SK-N-SH (cell line): ENCODE measurements at regions not wholly inside any gene's neighbourhood (a gene's known extent, or its start where the extent isn't known, plus 50 kb on each side); places are given as distances from the start of the nearest gene placed in this dataset.

Source experiments
- CTCF ChIA-PET: fragments of 300-600, 350-600 bp; formaldehyde crosslinking; extraction: SDS; loops from one replicate; lab custom pipeline; 2021; lab: Yijun Ruan, JAX
- POLR2A ChIA-PET: fragments of 350-600 bp; sonication (Branson Sonifier 250); formaldehyde crosslinking; extraction: SDS; loops from one replicate; lab custom pipeline; 2020; ENCODE audit warnings: antibody characterized with exemption, inconsistent platforms; lab: Yijun Ruan, JAX
- DNase-seq: peaks from one replicate; pipeline ENCODE4 v3.0.0; 2012
- H2AFZ ChIP-seq: fragments of 200-600 bp; sonication (generic); 2 replicates; pipeline ENCODE4 v1.8.1; 2016; ENCODE audit warnings: antibody characterized with exemption, mild to moderate bottlenecking, low read depth
- H3F3A ChIP-seq: fragments of 200-600 bp; sonication (generic); replicated peaks from 2 replicates; pipeline ENCODE3; 2016; ENCODE audit warnings: antibody characterized with exemption, mild to moderate bottlenecking; ENCODE audit not compliant: insufficient read depth
- H3K27ac ChIP-seq, 2 experiments: fragments of 200-500 bp in 1 of 2; fragments of 200-600 bp in 1 of 2; sonication (Bioruptor generic) in 1 of 2; sonication (generic), shearing (Covaris generic) in 1 of 2; 2 replicates each; pipeline versions ENCODE4 v1.5.1 to v1.6.1; 2014 to 2016; ENCODE audit warnings: low read depth in 2 of 2, inconsistent platforms in 1 of 2, low read length in 1 of 2, mild to moderate bottlenecking in 1 of 2, mixed read lengths in 1 of 2
- H3K27me3 ChIP-seq: fragments of 200-600 bp; sonication (generic), shearing (Covaris generic); 2 replicates; pipeline ENCODE4 v1.6.1; 2016; ENCODE audit warnings: mixed run types; ENCODE audit not compliant: insufficient read depth
- H3K36me3 ChIP-seq, 2 experiments: fragments of 200-500 bp in 1 of 2; fragments of 200-600 bp in 1 of 2; sonication (Bioruptor generic) in 1 of 2; sonication (generic) in 1 of 2; replicated peaks in 1 of 2; 2 replicates each; pipeline versions ENCODE3 to v1.5.1; 2014 to 2016; ENCODE audit warnings: low read length in 1 of 2, mild to moderate bottlenecking in 1 of 2; ENCODE audit not compliant: insufficient read depth in 2 of 2, control insufficient read depth in 1 of 2
- H3K4me1 ChIP-seq, 2 experiments: fragments of 200-500 bp in 1 of 2; fragments of 200-600 bp in 1 of 2; sonication (Bioruptor generic) in 1 of 2; sonication (generic), shearing (Covaris generic) in 1 of 2; 2 replicates each; pipeline versions ENCODE4 v1.5.1 to v1.6.1; 2014 to 2016; ENCODE audit warnings: low read depth in 1 of 2, low read length in 1 of 2, mixed run types in 1 of 2; ENCODE audit not compliant: insufficient read depth in 2 of 2, control insufficient read depth in 1 of 2
- H3K4me2 ChIP-seq: fragments of 200-600 bp; sonication (generic), shearing (Covaris generic); 2 replicates; pipeline ENCODE4 v1.6.1; 2017; ENCODE audit warnings: mixed run types
- H3K4me3 ChIP-seq, 2 experiments: fragments of 200-500 bp in 1 of 2; fragments of 200-600 bp in 1 of 2; sonication (Bioruptor generic) in 1 of 2; sonication (generic), shearing (Covaris generic) in 1 of 2; 2 replicates each; pipeline versions ENCODE4 v1.5.1 to v1.8.1; 2014 to 2016; ENCODE audit warnings: low read depth in 2 of 2, inconsistent platforms in 1 of 2, low read length in 1 of 2, mild to moderate bottlenecking in 1 of 2, mixed read lengths in 1 of 2, moderate library complexity in 1 of 2
- H3K79me2 ChIP-seq: fragments of 200-600 bp; sonication (generic); 2 replicates; pipeline ENCODE4 v1.8.1; 2017; ENCODE audit warnings: mild to moderate bottlenecking; ENCODE audit not compliant: insufficient read depth
- H3K9ac ChIP-seq: fragments of 200-600 bp; sonication (generic); 2 replicates; pipeline ENCODE4 v1.6.1; 2017; ENCODE audit warnings: mixed run types
- H3K9me2 ChIP-seq: fragments of 200-600 bp; sonication (generic); 2 replicates; pipeline ENCODE4 v1.6.1; 2017; ENCODE audit warnings: mixed run types
- H3K9me3 ChIP-seq: fragments of 200-600 bp; sonication (generic); 2 replicates; pipeline ENCODE4 v1.6.1; 2017; ENCODE audit warnings: mixed run types, mild to moderate bottlenecking, moderate library complexity
- H4K20me1 ChIP-seq: fragments of 200-600 bp; sonication (generic); 2 replicates; pipeline ENCODE4 v1.6.1; 2017; ENCODE audit warnings: mild to moderate bottlenecking, mixed run types; ENCODE audit not compliant: insufficient read depth
- FOSL2 ChIP-seq: IDR thresholded peaks from 2 replicates; pipeline ENCODE4 v1.4.0; 2012; ENCODE audit warnings: low read depth, mild to moderate bottlenecking, moderate library complexity, borderline replicate concordance
- FOXJ3 ChIP-seq: sonication (generic); formaldehyde crosslinking; IDR thresholded peaks from 2 replicates; pipeline ENCODE4 v1.5.1; 2020; ENCODE audit warnings: mild to moderate bottlenecking, missing genetic modification reagents
- GABPA ChIP-seq: IDR thresholded peaks from 2 replicates; pipeline ENCODE4 v1.4.0; 2012; ENCODE audit warnings: low read depth, mild to moderate bottlenecking
- GATA2 ChIP-seq: sonication (generic); formaldehyde crosslinking; IDR thresholded peaks from 2 replicates; pipeline ENCODE4 v1.5.0; 2020; ENCODE audit warnings: mild to moderate bottlenecking, missing genetic modification reagents
- PBX3 ChIP-seq: IDR thresholded peaks from 2 replicates; pipeline ENCODE4; 2012
- REST ChIP-seq: IDR thresholded peaks from 2 replicates; pipeline ENCODE4 v1.6.1; 2012; ENCODE audit warnings: mild to moderate bottlenecking, low read depth, low read length, moderate library complexity
- RXRA ChIP-seq: IDR thresholded peaks from 2 replicates; pipeline ENCODE4 v1.4.0; 2012; ENCODE audit warnings: low read depth, mild to moderate bottlenecking, borderline replicate concordance
- SMC3 ChIP-seq: IDR thresholded peaks from 2 replicates; pipeline ENCODE4 v1.6.1; 2012; ENCODE audit warnings: low read depth, low read length, improper control_type of control experiment
- TAF1 ChIP-seq: IDR thresholded peaks from 2 replicates; pipeline ENCODE4 v1.6.1; 2012; ENCODE audit warnings: low read depth, mild to moderate bottlenecking, low read length, moderate library complexity, borderline replicate concordance
- USF2 ChIP-seq: fragments of 150-350 bp; IDR thresholded peaks from 2 replicates; pipeline ENCODE4 v1.6.1; 2017; ENCODE audit warnings: antibody characterized with exemption, low read length, low read depth, borderline replicate concordance
- WGBS: methylation state at CpG from one replicate; pipeline ENCODE4 v1.1.6; 2017; ENCODE audit warnings: low lambda C conversion rate; 5-methylcytosine and 5-hydroxymethylcytosine counted together

- Histone ChIP-seq H3K36me3 (no peaks in the 10 kb centered on the region), H2AFZ (no peak overlapping the region), H3K4me2 (no peak overlapping the region), H3K79me2 (no peaks in the 10 kb centered on the region), H3K27me3 (no peaks in the 10 kb centered on the region), H3K4me1 (no peaks in the 10 kb centered on the region), H3K9me3 (no peaks in the 10 kb centered on the region)
- no peak for DNase-seq
- 51% methylated on average over 4 of the region's 4 CpGs for WGBS
- TF ChIP-seq USF2 (no peak), GATA2 (CRISPR knock-in tag) (no peak), PBX3 (no peak), GABPA (no peak), FOSL2 (no peak), SMC3 (no peak), REST (no peak), FOXJ3 (CRISPR knock-in tag) (no peak), RXRA (no peak), TAF1 (no peak)
- TF ChIP-seq, all 33 proteins: peak for 0
- CTCF ChIA-PET, result no interaction called here
- Histone ChIP-seq H3F3A (no peaks in the 10 kb centered on the region), H3K4me3 (no peak overlapping the region), H4K20me1 (no peaks in the 10 kb centered on the region), H3K9me2 (no peaks in the 10 kb centered on the region), H3K27ac (no peak overlapping the region), H3K9ac (no peak overlapping the region)
- POLR2A ChIA-PET, result no interaction called here
Measured at GRCh38 chr4:161197474-161197873, 966.3 kb downstream of the FSTL5 start.

- no peak overlapping the region for H3K4me2 ChIP-seq
- DNase-seq, result no peak
- no peak overlapping the region for H3K9ac ChIP-seq
- no peak overlapping the region for H2AFZ ChIP-seq
- no peaks in the 10 kb centered on the region; the same call in 1 of the 2 replicates for H3K9me2 ChIP-seq
- no peaks in the 10 kb centered on the region for H3K36me3 ChIP-seq
- H3K27me3 ChIP-seq, result no peaks in the 10 kb centered on the region
- H3K4me3 ChIP-seq, result no peak overlapping the region
- no peaks in the 10 kb centered on the region for H3F3A ChIP-seq
- no peak for TF ChIP-seq SMC3
- no peak overlapping the region for H3K27ac ChIP-seq
- POLR2A ChIA-PET, result no interaction called here
- H3K4me1 ChIP-seq, result peaks cover 0 to 6% of the 10 kb centered on the region in 2 experiments; a peak in 1 of 4 replicates
- H4K20me1 ChIP-seq, result no peaks in the 10 kb centered on the region
- H3K79me2 ChIP-seq, result no peaks in the 10 kb centered on the region
- CTCF ChIA-PET, result no interaction called here
- no peaks in the 10 kb centered on the region for H3K9me3 ChIP-seq
- 26% methylated on average over 4 of the region's 4 CpGs for WGBS
Measured at GRCh38 chr4:161189286-161190134, 974.3 kb downstream of the FSTL5 start.
